Limb (tissue), 2 donors: ENCODE measurements at regions not wholly inside any gene's neighbourhood (a gene's known extent, or its start where the extent isn't known, plus 50 kb on each side); places are given as distances from the start of the nearest gene placed in this dataset.

ENCODE experiments used
- DNase-seq, 2 donors: peaks; one replicate each; pipeline ENCODE4 v3.0.0-alpha.2; 2016; ENCODE audit errors: extremely low spot score in 2 of 2

GRCh38 chr4:22881411-22881810, 188.7 kb downstream of the GBA3 start:
- DNase-seq: no peak

- no peak for DNase-seq
These were observed 184.8 kb downstream of the GBA3 start for GRCh38 chr4:22877486-22878052.

GRCh38 chr4:22876270-22876669, 183.5 kb downstream of the GBA3 start:
- no peak for DNase-seq

GRCh38 chr4:22875587-22876257, 183.0 kb downstream of the GBA3 start:
- no peak for DNase-seq

GRCh38 chr4:22874334-22874912, 181.7 kb downstream of the GBA3 start:
- no peak for DNase-seq

- no peak for DNase-seq
These were observed 181.2 kb downstream of the GBA3 start for GRCh38 chr4:22873899-22874298.

GRCh38 chr4:22870847-22871449, 178.2 kb downstream of the GBA3 start:
- no peak for DNase-seq

GRCh38 chr4:22869235-22869634, 176.5 kb downstream of the GBA3 start:
- DNase-seq: no peak
